Cardiac muscle cell (in vitro differentiated cells and primary cell): ENCODE measurements at regions not wholly inside any gene's neighbourhood (a gene's known extent, or its start where the extent isn't known, plus 50 kb on each side); places are given as distances from the start of the nearest gene placed in this dataset.

Source experiments
- DNase-seq, 2 donors: peaks; one replicate each; pipeline versions ENCODE4 v3.0.0 to v3.0.0-alpha.2; 2010 to 2017; ENCODE audit warnings: low read depth in 1 of 2, low spot score in 1 of 2
- H3K27ac ChIP-seq: fragments of 200-600 bp; sonication (generic); 2 replicates; pipeline ENCODE4 v1.5.1; 2016
- H3K27me3 ChIP-seq: fragments of 200-600 bp; sonication (generic); 2 replicates; pipeline ENCODE4 v1.6.0; 2016; ENCODE audit warnings: control low read depth
- H3K36me3 ChIP-seq: fragments of 200-600 bp; sonication (generic); 2 replicates; pipeline ENCODE4 v1.5.1; 2016; ENCODE audit warnings: control low read depth
- H3K4me1 ChIP-seq: fragments of 200-600 bp; sonication (generic); 2 replicates; pipeline ENCODE4 v1.8.1; 2017; ENCODE audit warnings: low read depth, mild to moderate bottlenecking, mixed run types
- H3K4me3 ChIP-seq: fragments of 200-600 bp; sonication (generic); 2 replicates; pipeline ENCODE4 v1.5.1; 2016; ENCODE audit warnings: mild to moderate bottlenecking
- H3K9me3 ChIP-seq: fragments of 200-600 bp; sonication (generic); 2 replicates; pipeline ENCODE4 v1.5.1; 2017; ENCODE audit warnings: low read depth, mild to moderate bottlenecking, control low read depth
- CTCF ChIP-seq: IDR thresholded peaks from 2 replicates; pipeline ENCODE4 v1.5.1; 2012; ENCODE audit warnings: low read depth, mild to moderate bottlenecking, low read length

- peak in 1 of 2 donors; percentile 27 for DNase-seq
- H3K27ac ChIP-seq, result no peak overlapping the region
- H3K9me3 ChIP-seq, result no peaks in the 10 kb centered on the region
- H3K36me3 ChIP-seq, result no peaks in the 10 kb centered on the region
- H3K27me3 ChIP-seq, result no peaks in the 10 kb centered on the region
- no peak overlapping the region for H3K4me3 ChIP-seq
- no peaks in the 10 kb centered on the region for H3K4me1 ChIP-seq
- no peak for TF ChIP-seq CTCF
Observed at GRCh38 chr7:3243256-3243655, 57.8 kb upstream of the SDK1 start.

GRCh38 chr7:3243680-3244079, 57.4 kb upstream of the SDK1 start:
- no peak for TF ChIP-seq CTCF
- Histone ChIP-seq H3K36me3 (no peaks in the 10 kb centered on the region), H3K9me3 (no peaks in the 10 kb centered on the region), H3K27me3 (no peaks in the 10 kb centered on the region), H3K4me3 (no peak overlapping the region), H3K27ac (no peak overlapping the region), H3K4me1 (no peaks in the 10 kb centered on the region)
- DNase-seq, result no peak

- Histone ChIP-seq H3K4me1 (no peaks in the 10 kb centered on the region), H3K36me3 (no peaks in the 10 kb centered on the region), H3K27me3 (no peaks in the 10 kb centered on the region), H3K27ac (no peak overlapping the region), H3K4me3 (no peak overlapping the region), H3K9me3 (no peaks in the 10 kb centered on the region)
- DNase-seq, result peak in 1 of 2 donors; percentile 30
- TF ChIP-seq CTCF, result no peak
Observed at GRCh38 chr7:3244241-3244814, 56.7 kb upstream of the SDK1 start.

- H3K27me3 ChIP-seq, result no peaks in the 10 kb centered on the region
- H3K36me3 ChIP-seq, result no peaks in the 10 kb centered on the region
- H3K4me1 ChIP-seq, result no peaks in the 10 kb centered on the region
- no peak overlapping the region for H3K4me3 ChIP-seq
- DNase-seq, result no peak
- TF ChIP-seq CTCF, result no peak
- H3K9me3 ChIP-seq, result no peaks in the 10 kb centered on the region
- H3K27ac ChIP-seq, result no peak overlapping the region
Observed at GRCh38 chr7:3245077-3245476, 56.0 kb upstream of the SDK1 start.

- no peaks in the 10 kb centered on the region for H3K36me3 ChIP-seq
- no peaks in the 10 kb centered on the region for H3K4me1 ChIP-seq
- no peaks in the 10 kb centered on the region for H3K27me3 ChIP-seq
- no peak overlapping the region for H3K4me3 ChIP-seq
- H3K9me3 ChIP-seq, result no peaks in the 10 kb centered on the region
- TF ChIP-seq CTCF, result no peak
- no peak for DNase-seq
- H3K27ac ChIP-seq, result peak overlapping the region; percentile 24
Observed at GRCh38 chr7:3245721-3246120, 55.3 kb upstream of the SDK1 start.

GRCh38 chr7:3246127-3246526, 54.9 kb upstream of the SDK1 start:
- Histone ChIP-seq H3K27me3 (no peaks in the 10 kb centered on the region), H3K36me3 (no peaks in the 10 kb centered on the region), H3K9me3 (no peaks in the 10 kb centered on the region), H3K4me1 (no peaks in the 10 kb centered on the region), H3K4me3 (no peak overlapping the region), H3K27ac (peak overlapping the region; percentile 24)
- peak in 1 of 2 donors; percentile 33 for DNase-seq
- TF ChIP-seq CTCF, result no peak
